GM18505 (cell line): ENCODE measurements at regions not wholly inside any gene's neighbourhood (a gene's known extent, or its start where the extent isn't known, plus 50 kb on each side); places are given as distances from the start of the nearest gene placed in this dataset.
"Not testable (repeated sequence)": the region's sequence is repeated elsewhere in the genome, so short reads cannot be mapped to it uniquely, and the experiment has no call there.

Experiments used
- ATAC-seq: cut with Tn5 transposase; IDR thresholded peaks from one replicate; pipeline ENCODE4 v1.9.1; 2021; ENCODE audit not compliant: unreplicated experiment
- POLR2A ChIP-seq: IDR thresholded peaks from 4 replicates; pipeline ENCODE4 v1.6.1; 2011; ENCODE audit warnings: borderline replicate concordance; ENCODE audit not compliant: insufficient read depth, insufficient read length; ENCODE audit errors: extremely low read depth

DNA sequence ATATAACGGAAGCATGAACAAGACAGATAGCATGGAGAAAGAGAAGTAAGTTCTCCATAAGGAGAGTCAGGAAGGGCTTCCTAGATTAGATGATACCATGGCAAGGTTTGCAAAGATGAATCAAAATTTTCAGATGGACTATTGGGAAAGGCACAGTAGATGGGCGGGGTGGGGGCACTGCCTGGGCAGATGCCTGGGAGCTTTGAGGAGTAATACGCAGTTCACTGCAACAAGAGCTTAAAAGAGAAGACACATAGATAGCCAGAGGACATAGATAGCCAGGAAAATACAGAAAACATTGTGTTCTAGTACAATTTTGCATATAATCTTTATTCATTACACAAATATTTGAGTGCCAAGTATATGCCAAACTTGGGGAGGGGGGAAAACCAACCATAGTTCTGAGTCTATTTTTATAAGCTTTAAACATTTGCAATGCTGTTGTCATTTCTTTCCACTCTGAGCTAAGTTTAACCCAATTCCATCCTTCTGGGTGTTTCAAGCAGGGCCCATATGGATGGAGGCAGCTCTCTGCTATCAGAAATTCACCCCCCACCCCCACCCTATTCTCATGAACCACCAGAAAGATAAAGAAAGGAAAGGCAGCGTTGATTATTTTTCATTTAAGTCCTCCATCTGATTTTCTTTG is 120.6 kb downstream of the NUF2 start:
- ATAC-seq: no peak
- no peak for TF ChIP-seq POLR2A

DNA sequence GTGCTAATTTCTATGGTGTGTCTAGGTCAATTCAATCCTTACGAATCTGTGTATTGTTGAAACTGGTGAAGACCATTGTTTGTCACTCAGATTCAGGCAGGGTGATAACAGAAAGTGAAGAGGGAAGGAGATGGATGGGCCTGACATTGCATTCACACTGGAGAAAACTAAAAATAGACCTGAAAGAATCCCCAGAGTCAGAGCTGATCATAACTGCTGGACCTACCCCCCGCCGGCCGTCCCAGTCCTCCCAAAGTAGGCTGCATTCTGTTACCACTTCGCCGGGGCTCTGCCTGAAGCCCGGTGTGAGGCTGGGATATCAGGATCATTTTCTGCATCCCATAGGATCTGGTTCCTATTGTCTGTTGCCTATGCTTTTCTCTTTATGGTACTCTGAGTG is 121.1 kb downstream of the NUF2 start:
- ATAC-seq: no peak
- no peak for TF ChIP-seq POLR2A

DNA sequence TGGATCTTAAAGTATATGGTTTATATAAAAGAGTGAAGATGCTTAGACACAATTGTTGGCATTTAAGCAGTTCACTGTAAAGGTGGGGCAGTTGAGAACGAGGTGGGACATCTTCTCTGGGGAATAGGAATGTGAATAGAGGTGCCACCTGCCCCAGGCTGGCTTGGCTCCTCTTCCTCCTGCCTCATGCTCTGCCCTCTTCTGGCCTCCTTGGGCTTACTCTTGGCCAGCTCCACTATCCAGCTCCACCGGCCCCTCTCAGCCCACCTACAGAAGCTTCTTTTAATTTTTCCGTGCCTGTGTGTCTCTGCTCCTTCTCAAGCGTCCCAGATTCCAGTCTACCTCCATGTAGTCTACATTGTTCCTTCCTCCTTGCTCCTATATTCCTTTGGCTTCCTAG is 122.1 kb downstream of the NUF2 start:
- no peak for TF ChIP-seq POLR2A
- ATAC-seq: no peak

DNA sequence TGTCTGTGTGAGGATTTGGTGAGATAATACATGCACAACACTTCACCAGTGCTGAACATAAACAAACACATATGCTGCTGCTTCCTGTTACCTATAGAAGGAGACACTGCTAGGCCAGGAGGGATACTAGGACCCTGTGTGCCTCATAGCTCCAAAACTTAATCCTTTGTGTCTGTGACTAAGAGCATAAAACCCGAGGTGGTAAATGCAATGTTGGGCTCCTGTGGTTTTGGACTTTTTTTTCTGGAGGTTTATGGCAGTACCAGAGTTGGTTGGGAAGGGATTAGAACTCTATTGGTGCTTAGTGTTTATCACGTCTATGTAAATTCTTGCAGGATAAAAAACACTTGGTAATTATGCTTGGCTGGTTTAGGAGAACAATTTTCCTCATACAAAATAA is 122.9 kb downstream of the NUF2 start:
- ATAC-seq: no peak
- no peak for TF ChIP-seq POLR2A

DNA sequence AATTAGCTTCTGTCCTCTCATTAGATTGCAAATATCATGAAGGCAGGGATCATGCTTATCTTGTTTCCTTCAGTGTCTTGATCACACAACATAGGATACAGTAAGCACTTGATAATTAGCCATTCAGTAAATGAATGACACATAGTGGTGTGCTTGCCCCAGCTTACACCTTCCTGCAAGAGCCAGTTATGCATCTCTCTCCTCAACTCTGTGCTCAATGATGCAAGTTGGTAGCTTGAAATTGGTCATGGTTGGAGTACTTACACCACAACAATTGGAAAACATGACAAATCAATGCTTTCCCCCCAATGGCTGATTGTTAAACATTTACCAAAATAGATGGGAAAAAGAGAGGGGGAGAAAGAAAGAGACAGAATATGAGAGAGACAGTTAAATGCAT is 129.2 kb downstream of the NUF2 start:
- no peak for TF ChIP-seq POLR2A
- ATAC-seq: no peak

DNA sequence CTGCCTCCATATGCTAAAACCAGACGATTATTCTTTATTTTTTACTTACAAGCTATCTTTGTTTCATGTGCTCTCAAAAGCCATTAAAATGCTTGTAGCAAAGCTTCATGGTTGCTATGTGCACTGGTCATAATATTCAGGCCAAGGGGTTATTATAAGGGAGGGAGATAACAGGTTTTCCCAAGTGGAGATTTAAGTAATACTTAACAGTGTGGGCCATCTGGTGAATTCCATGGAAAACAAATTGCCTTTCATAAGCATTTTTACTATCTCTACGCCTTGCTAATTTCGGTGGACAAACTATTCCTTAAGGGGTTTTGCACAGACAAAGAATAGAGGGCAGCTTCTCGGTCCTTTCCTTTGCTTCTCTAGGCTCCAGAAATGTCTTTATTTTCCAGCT is 137.8 kb downstream of the NUF2 start:
- no peak for ATAC-seq
- no peak for TF ChIP-seq POLR2A

DNA sequence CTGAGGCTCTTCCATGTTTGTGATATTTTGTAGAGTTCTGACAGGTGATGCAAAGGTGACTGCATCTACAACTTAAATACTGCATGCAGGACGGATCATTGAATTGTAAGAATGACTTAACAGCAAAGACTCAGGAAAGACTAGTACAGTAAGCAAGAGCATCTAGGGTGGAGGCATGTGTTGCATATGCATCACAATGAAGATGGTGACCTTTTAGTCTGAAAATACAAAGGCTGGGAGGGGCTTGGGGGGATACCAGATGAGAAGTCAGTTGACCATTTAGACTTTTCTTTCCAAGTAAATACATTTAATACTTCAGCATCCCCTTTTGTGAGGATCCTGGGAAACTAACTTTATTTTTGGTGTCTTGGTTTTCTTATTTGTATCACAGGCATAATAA is 145.5 kb downstream of the NUF2 start:
- TF ChIP-seq POLR2A: no peak
- ATAC-seq: no peak

DNA sequence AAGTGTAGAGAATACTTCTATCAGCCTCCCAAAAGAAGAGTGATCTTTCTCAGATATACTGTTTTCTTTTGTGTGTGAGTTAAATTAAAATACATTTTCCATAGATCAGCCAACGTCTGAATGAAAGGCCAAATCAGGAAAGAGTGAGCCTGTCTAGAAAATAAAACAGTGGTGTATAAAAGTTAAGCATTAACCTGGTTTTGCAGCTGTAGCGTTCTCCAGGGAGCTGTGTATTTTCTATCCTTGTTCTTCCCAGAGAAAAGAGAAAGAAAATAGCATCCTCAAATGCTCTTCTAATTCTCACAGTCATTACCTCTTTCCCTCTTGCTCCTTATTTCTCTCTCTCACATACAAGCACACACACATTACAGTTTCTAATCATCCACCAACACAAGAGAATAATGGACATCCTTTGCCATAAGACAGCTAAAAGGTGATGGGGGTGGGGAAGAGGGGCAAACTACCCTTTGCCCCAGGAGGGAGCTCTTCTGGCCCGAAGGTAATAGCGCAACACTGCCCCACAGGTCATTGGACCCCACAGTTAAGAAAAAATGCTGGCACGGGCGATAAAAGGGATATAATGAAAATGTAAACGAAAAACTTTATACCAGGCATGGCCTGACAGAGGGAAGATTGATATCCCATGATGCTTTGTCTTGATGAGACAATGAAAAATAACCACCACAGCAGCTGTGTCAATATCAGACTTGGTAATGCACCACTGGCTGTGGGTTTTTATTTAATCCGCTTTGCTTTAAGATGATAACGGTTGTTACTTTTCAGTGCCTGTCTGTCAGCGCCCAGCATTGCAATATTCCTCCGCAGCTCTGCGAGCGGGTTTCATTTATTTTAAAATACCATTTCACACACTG is 150.3 kb downstream of the NUF2 start:
- ATAC-seq: no peak
- no peak for TF ChIP-seq POLR2A

DNA sequence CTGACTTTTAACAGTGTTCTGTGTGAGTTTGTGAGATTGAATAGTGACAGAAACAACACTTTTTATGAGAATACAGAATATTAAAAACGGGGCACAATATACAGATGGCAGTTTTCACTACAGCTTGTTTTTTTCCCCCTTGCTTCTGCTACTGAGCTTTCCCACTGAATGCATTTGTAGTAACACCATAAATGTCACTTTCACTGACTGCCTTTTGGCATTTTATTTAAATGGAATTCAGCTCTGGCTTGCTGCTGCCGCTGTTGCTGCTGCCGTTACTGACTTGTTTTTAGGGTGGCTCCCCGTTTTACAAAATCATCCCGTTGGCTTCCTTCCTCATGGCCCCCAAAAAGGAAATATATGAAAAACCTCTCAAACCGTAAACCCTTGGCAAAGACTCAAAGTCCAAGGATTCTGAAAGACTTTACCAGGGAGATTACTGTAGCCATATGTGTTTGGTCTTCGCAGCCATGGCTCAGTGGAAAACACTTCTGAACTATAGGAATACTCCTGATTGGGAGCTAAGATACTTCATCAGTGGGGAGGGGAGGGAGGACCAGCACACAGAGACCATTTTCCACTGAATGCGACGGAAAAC is 151.0 kb downstream of the NUF2 start:
- ATAC-seq: no peak
- no peak for TF ChIP-seq POLR2A

DNA sequence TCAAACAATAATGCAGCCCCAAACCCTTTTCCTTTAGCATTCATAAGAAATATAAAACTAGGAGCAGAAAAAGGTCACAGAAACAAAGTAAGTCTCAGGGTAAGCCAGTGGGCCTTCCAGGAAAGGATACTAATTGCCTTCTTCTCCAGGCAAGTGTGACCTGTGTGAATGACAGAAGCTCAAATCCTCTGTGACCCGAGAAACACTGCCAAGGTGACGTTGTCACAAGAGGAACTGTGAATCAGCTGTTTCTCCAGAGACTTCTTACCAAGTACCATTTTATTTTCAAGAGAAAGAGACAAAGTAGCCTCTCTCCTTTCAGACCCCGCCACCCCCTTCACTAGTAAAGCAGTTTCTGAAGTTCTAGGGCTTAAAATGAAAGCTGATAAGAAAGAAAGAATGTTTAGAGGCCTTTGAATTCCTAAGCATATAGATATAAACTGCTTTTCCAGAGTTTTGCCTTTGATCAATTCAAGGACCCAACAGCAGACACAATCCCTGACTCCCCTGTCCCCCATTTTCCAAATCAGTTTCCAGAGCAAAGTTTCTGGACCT is 155.6 kb downstream of the NUF2 start:
- TF ChIP-seq POLR2A: no peak
- no peak for ATAC-seq

DNA sequence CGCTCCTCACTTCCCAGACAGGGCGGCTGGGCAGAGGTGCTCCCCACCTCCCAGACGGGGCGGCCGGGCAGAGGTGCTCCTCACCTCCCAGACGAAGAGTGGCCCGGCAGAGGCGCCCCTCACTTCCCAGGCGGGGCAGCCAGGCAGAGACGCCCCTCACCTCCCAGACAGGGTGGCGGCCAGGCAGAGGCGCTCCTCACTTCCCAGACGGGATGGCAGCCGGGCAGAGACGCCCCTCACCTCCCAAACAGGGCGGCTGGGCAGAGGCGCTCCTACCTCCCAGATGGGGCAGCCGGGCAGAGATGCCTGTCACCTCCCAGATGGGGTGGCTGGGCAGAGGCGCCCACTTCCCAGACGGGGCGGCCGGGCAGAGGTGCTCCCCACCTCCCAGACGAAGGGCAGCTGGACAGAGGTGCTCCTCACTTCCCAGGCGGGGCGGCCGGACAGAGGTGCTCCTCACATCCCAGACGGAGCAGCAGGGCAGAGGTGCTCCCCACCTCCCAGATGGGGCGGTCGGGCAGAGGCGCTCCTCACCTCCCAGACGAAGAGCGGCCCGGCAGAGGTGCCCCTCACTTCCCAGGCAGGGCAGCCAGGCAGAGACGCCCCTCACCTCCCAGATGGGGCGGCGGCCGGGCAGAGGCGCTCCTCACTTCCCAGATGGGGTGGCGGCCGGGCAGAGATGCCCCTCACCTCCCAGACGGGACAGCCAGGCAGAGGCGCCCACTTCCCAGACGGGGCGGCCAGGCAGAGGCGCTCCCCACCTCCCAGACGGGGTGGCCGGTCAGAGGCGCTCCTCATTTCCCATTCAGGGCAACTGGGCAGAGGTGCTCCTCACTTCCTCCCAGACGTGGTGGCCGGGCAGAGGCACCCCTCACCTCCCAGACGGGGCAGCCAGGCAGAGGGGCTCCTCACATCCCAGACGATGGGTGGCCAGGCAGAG is 176.9 kb downstream of the NUF2 start:
- ATAC-seq: not testable (repeated sequence)

DNA sequence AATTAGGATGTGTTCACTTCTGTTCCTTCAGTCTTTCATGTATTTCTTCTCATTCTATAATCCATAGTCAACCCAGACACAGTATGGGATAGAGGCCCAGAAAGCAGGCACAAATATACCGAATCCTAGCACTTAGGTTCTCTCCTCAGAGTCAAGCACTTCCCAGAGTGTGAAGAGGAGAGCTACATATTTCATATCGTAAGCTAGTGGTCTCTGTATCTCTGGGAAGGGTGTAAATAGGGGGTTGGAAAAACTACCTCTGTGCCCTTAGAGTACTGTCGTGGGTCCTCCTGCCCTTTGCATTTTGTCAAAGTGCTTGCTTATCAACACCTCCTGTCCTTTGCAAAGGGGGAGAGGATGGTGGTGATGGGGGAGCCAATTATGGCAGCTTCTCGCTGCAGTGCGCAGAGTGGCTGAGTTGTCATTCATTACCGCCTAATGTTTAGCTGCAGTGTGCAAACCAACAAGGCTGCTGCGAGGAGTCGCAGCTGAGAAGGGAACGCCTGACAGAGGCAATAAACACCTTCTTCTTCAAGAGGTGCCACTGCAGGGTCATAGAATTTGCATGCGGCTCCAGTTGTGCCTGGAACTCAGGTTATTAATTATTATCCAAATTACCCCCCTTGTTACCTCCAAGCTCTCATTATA is 182.7 kb downstream of the NUF2 start:
- no peak for TF ChIP-seq POLR2A
- no peak for ATAC-seq
